ENCODE measurements at regions not wholly inside any gene's neighbourhood (a gene's known extent, or its start where the extent isn't known, plus 50 kb on each side); places are given as distances from the start of the nearest gene placed in this dataset.

DNA sequence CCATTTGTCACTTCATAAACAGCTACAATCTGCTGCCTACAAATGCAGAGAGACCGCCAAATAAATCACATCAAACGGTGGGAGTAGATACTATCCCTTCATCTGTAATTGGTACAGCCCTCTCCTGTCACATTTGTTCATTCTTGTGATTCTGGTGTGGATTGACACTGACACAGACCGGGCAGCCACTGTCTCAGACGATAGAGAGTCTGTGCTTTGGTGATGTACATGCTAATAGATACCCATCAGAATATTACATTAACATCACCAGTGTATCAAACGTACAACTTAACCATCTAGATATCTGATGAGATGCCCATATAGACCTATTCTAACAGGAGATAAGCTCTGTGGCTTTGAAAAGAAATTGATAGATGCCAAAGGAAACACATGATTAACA, 419.7 kb upstream of the ZEB2 start:
- Mint-ChIP-seq H3K27ac (no peak overlapping the region), H3K9me3 (peaks cover 0 to 6% of the 10 kb centered on the region in 2 donors), H3K4me3 (no peak overlapping the region), H3K4me1 (no peaks in the 10 kb centered on the region), H3K27me3 (peaks cover 8% of the 10 kb centered on the region)
- DNase-seq = no peak
- no peak for ATAC-seq

GRCh38 chr2:144937910-144938709, 418.2 kb upstream of the ZEB2 start:
- H3K4me1 Mint-ChIP-seq = no peaks in the 10 kb centered on the region
- DNase-seq (no peak), ATAC-seq (no peak)
- no peak overlapping the region for H3K27ac Mint-ChIP-seq
- peaks cover 8% of the 10 kb centered on the region for H3K27me3 Mint-ChIP-seq
- H3K4me3 Mint-ChIP-seq = no peak overlapping the region
- H3K9me3 Mint-ChIP-seq = peaks cover 0 to 6% of the 10 kb centered on the region in 2 donors

DNA sequence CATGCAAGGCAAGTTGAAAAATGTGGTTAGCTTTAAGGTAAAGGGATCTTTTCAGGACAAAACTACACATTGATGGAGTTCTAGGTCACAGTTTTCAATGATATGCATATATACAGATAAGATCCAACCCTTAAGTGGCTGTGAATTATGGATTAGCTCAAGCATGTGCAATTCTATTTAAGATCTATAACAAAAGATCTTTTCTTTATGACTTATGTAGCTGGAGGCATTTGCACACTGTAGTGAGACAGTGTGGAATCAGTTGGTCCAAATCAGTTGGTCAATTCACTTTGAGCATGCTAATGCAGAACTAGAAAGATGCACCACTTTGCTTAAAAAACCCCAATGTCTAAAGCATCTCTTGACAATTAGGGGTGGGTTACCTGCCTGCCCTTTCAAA, 417.1 kb upstream of the ZEB2 start:
- Mint-ChIP-seq H3K4me1 (no peaks in the 10 kb centered on the region), H3K4me3 (no peak overlapping the region), H3K9me3 (peaks cover 0 to 6% of the 10 kb centered on the region in 2 donors), H3K27me3 (peaks cover 8% of the 10 kb centered on the region), H3K27ac (no peak overlapping the region)
- no peak for DNase-seq
- no peak for ATAC-seq

DNA sequence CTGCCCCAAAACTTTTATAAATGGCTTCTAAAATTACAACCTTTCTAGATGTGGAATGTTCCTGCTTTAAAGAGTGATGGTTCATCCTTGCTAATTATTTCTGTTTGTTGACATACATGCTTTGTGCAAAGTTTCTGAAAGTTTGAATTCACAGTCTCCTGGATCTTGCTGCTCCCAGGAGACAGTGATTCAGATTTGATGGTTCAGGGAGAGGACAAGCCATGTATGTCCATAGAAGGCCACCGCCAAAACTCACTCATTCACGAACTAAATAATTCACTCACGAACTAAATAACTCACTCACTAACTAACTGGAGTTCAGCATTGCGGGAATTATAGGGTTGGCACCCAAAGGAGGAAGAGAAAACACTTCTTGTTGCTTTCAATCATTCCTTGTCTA, 416.5 kb upstream of the ZEB2 start:
- peaks cover 0 to 6% of the 10 kb centered on the region in 2 donors for H3K9me3 Mint-ChIP-seq
- peaks cover 8% of the 10 kb centered on the region for H3K27me3 Mint-ChIP-seq
- ATAC-seq = no peak
- H3K4me1 Mint-ChIP-seq = no peaks in the 10 kb centered on the region
- DNase-seq = no peak
- H3K4me3 Mint-ChIP-seq = no peak overlapping the region
- no peak overlapping the region for H3K27ac Mint-ChIP-seq

DNA sequence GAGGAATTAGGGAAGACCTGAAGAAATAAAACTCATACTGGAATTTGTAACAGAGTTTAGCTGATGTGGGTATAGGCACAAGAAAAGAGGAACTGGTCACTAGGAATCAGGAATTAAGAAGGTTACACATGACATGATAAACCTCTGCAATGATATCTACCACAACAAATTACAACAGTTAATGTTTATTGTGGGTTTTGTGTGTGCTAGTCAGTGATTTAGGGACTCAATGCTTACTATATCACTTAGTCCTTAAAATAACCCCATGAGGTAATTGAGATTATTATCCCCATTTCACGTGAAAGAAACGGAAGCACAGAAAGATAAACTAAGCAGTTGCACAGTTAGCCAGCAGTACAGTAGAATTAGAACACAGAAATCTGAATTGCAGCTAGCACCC, 415.8 kb upstream of the ZEB2 start:
- DNase-seq = no peak
- Mint-ChIP-seq H3K4me3 (no peak overlapping the region), H3K4me1 (no peaks in the 10 kb centered on the region), H3K9me3 (peaks cover 0 to 1% of the 10 kb centered on the region in 2 donors), H3K27ac (no peak overlapping the region), H3K27me3 (peaks cover 8% of the 10 kb centered on the region)
- ATAC-seq = no peak

- Mint-ChIP-seq H3K4me3 (no peak overlapping the region), H3K9me3 (no peaks in the 10 kb centered on the region), H3K4me1 (no peaks in the 10 kb centered on the region), H3K27ac (no peak overlapping the region), H3K27me3 (peaks cover 8% of the 10 kb centered on the region)
- no peak for ATAC-seq
- no peak for DNase-seq
Measured at GRCh38 chr2:144935191-144935590, 415.3 kb upstream of the ZEB2 start.

GRCh38 chr2:144931960-144932359, 412.0 kb upstream of the ZEB2 start:
- Mint-ChIP-seq H3K4me3 (no peak overlapping the region), H3K27me3 (no peaks in the 10 kb centered on the region), H3K27ac (no peak overlapping the region), H3K9me3 (peaks cover 7 to 13% of the 10 kb centered on the region in 2 donors), H3K4me1 (no peaks in the 10 kb centered on the region)
- no peak for ATAC-seq
- no peak for DNase-seq

GRCh38 chr2:144931480-144931879, 411.6 kb upstream of the ZEB2 start:
- no peak overlapping the region for H3K27ac Mint-ChIP-seq
- no peaks in the 10 kb centered on the region for H3K27me3 Mint-ChIP-seq
- H3K4me3 Mint-ChIP-seq = no peak overlapping the region
- no peaks in the 10 kb centered on the region for H3K4me1 Mint-ChIP-seq
- peaks cover 7 to 13% of the 10 kb centered on the region in 2 donors for H3K9me3 Mint-ChIP-seq
- no peak for ATAC-seq
- DNase-seq = no peak

- ATAC-seq (no peak), DNase-seq (no peak)
- Mint-ChIP-seq H3K27me3 (no peaks in the 10 kb centered on the region), H3K4me1 (no peaks in the 10 kb centered on the region), H3K9me3 (peaks cover 7 to 13% of the 10 kb centered on the region in 2 donors), H3K4me3 (no peak overlapping the region), H3K27ac (no peak overlapping the region)
Measured at GRCh38 chr2:144927429-144927828, 407.5 kb upstream of the ZEB2 start.

- H3K4me3 Mint-ChIP-seq = no peak overlapping the region
- no peak overlapping the region for H3K27ac Mint-ChIP-seq
- peaks cover 7 to 13% of the 10 kb centered on the region in 2 donors for H3K9me3 Mint-ChIP-seq
- ATAC-seq (no peak), DNase-seq (no peak)
- H3K27me3 Mint-ChIP-seq = no peaks in the 10 kb centered on the region
- H3K4me1 Mint-ChIP-seq = no peaks in the 10 kb centered on the region
Measured at GRCh38 chr2:144925886-144926285, 406.0 kb upstream of the ZEB2 start.

- Mint-ChIP-seq H3K27ac (no peak overlapping the region), H3K27me3 (no peaks in the 10 kb centered on the region), H3K9me3 (peaks cover 7 to 13% of the 10 kb centered on the region in 2 donors), H3K4me1 (no peaks in the 10 kb centered on the region), H3K4me3 (no peak overlapping the region)
- no peak for DNase-seq
- no peak for ATAC-seq
Measured at GRCh38 chr2:144924827-144925226, 404.9 kb upstream of the ZEB2 start.

- H3K27ac Mint-ChIP-seq = no peak overlapping the region
- no peak for DNase-seq
- H3K4me1 Mint-ChIP-seq = no peaks in the 10 kb centered on the region
- H3K4me3 Mint-ChIP-seq = no peak overlapping the region
- ATAC-seq = peak; percentile 46
- no peaks in the 10 kb centered on the region for H3K27me3 Mint-ChIP-seq
- H3K9me3 Mint-ChIP-seq = peaks cover 0 to 3% of the 10 kb centered on the region in 2 donors
Measured at GRCh38 chr2:144922519-144922918, 402.6 kb upstream of the ZEB2 start.

DNA sequence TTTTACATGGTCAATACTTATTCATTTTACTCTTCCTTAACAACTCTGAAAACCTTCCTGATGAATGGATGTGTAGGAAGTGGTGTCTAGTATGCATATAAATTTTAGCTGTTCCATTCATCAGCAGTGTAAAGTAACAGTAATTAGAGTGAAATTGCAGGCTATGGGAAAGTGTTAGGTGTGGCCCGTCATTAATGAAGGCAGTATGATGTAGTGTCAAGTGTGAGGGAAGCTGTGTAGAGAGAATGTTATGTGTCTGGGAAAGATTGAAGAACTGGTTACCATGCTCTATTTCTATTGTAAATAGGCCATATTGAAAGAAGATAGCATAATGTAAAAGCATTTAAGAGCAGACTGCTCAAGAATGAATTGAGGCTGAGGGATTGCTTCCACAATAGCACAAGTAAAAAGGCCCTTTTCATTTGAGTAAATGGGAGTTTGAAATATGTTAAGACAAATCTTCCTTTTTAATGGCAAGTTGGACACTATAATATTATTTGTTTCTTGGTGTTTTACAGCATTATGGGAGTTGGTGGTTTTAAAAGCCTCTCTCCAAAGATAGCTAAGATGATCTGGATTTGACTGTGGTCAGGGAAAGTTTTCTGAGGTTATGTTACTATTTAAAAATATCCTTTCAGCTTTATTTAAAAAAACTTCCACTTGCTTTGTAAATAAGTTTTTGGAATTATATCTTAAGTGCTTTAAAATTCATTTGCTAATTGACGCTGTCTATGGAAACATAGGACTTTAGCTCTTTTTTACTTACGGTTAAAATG, 401.0 kb upstream of the ZEB2 start:
- no peak overlapping the region for H3K4me3 Mint-ChIP-seq
- H3K27ac Mint-ChIP-seq = no peak overlapping the region
- no peaks in the 10 kb centered on the region for H3K4me1 Mint-ChIP-seq
- H3K9me3 Mint-ChIP-seq = no peaks in the 10 kb centered on the region
- no peak for ATAC-seq
- no peaks in the 10 kb centered on the region for H3K27me3 Mint-ChIP-seq
- DNase-seq = no peak

GRCh38 chr2:144914622-144915318, 394.9 kb upstream of the ZEB2 start:
- H3K27me3 Mint-ChIP-seq = no peaks in the 10 kb centered on the region
- no peaks in the 10 kb centered on the region for H3K4me1 Mint-ChIP-seq
- no peak for DNase-seq
- H3K9me3 Mint-ChIP-seq = no peaks in the 10 kb centered on the region
- H3K27ac Mint-ChIP-seq = no peak overlapping the region
- H3K4me3 Mint-ChIP-seq = no peak overlapping the region
- ATAC-seq = no peak

DNA sequence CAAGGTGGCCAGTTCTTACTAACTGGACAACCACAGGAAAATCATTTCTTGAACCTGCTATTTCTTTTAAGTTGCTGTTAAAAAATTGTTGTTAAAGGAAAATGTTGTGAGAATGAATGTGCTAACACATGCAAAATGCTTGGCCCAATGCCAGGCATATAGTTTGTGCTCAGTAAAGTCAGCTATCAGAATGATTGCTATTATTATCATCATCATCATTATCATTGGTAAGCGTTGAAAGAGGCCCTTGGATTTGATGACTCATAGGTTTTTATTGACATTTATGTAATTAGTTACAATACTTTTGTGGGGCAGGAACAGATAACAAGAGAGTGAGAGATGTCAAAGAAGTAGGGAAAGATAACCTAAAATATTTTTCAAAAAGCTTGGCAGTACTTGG, 394.2 kb upstream of the ZEB2 start:
- Mint-ChIP-seq H3K9me3 (no peaks in the 10 kb centered on the region), H3K4me3 (no peak overlapping the region), H3K27ac (no peak overlapping the region), H3K27me3 (no peaks in the 10 kb centered on the region), H3K4me1 (no peaks in the 10 kb centered on the region)
- ATAC-seq (no peak), DNase-seq (no peak)

- Mint-ChIP-seq H3K4me3 (no peak overlapping the region), H3K4me1 (no peaks in the 10 kb centered on the region), H3K27me3 (no peaks in the 10 kb centered on the region), H3K27ac (no peak overlapping the region), H3K9me3 (no peaks in the 10 kb centered on the region)
- DNase-seq = no peak
- no peak for ATAC-seq
Measured at GRCh38 chr2:144912206-144912605, 392.3 kb upstream of the ZEB2 start.
